ENCODE measurements at regions not wholly inside any gene's neighbourhood (a gene's known extent, or its start where the extent isn't known, plus 50 kb on each side); places are given as distances from the start of the nearest gene placed in this dataset.
A peak's percentile ranks its signal among the peaks of the same experiment; 100 is the strongest.

DNA sequence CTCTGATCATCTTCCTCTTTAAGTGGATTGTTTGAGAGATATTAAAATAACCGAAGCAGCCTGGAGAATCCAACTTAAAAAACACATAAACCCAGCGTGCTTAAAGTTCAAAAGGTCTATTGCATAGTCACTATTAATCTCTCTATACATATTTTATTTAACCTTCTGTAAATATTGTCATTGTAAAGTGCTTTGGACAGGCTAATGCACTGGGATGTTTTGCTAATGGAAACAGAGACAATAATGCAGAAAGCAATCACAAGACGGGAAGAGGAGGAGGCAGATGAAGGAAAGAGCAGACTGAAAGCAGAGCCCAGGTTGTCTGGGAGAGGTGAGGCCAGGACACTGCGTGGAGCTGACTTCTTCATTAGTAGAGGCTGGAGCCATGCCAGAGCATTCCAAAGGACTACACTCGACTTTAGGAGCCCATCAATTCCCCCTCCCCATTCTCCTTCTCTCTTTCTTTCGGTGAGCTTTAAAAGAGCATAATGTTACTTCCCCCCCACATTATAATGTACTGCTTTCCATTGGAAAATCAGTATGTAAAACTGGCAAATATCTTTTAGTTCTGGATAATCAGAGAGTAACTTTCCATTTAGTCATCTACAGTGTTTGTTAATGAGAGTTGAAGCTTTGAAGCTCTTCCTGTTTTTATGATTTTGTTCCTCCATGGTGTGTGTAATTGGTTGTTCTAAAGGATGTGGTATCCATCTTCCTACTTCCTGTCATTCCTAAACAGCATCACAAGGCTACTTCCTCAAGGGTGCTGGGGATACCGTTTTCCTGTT is 307.3 kb upstream of the MPDZ start:
- DNase-seq = no peak

DNA sequence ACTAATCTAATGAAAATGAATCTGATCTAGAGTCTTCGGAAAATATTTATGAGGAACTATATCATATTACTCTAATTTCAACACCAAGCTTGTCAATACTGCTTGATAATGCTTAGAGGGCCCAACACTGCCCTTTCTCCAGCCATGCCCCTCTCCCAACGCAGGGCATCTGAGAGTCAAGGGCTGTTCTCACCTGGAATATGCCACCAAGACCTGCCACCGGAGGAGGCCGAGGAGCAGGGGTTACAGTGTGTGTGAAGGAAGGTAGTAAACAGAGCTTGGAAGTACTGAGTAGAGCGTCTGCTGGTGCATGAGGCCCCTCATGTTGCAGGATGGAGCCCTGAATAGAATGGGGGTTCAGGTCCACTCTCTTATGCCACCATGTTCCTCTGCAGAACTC is 301.3 kb upstream of the MPDZ start:
- DNase-seq = no peak

DNA sequence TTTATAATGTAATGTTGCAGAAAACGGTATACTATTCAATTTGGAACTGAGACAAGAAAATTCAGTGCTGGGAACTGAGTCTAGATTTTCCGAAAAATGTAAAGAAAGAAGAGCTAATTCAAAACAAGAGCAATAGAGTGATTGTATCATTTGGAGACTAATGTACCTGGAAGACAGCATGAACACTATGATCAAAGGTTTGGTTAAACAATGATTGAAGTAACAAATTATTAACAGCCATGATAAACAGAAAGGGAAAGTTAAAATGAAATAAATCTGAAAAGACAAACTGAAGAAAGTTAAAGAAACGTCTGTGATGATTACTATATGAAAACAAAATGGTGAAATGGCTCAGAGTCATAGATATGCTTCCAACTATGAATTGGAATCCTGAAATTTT is 300.6 kb upstream of the MPDZ start:
- no peak for DNase-seq

DNA sequence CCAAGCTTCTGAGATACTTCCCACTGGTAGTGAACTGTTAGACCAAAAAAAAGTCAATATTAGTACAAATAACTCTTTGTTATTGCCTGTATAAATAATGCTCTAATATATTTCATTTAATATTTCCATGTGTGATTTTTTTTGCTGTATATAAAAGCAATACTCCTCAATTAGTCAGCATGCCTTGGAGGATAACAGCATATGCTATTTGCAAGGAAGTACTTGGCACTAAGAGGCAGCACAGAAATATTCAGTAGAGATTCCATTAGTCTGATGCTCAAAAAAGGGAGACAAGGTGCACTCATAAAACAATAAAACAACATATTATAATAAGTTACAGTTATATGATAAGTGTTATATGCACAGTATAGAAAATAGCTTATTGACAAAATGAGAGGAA is 296.6 kb upstream of the MPDZ start:
- DNase-seq = no peak

DNA sequence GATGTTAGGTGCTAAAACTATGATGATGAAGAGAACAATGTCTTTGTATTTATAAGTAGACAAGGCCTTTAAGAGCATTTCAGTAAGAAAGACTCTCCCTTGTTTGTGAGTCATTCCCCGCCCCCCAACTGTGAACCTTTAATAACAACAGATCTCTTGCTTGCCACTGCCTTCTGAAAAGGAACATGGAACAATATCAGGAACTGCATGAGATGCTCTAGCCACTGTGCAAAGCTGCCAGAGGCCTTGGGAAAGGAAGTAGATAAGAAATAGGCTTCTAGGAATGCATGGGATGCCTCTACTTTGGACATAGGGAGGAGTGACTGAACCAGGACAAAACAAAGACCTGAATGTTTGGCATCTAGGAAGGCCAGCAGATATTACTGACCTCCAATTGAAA is 296.1 kb upstream of the MPDZ start:
- no peak for DNase-seq

DNA sequence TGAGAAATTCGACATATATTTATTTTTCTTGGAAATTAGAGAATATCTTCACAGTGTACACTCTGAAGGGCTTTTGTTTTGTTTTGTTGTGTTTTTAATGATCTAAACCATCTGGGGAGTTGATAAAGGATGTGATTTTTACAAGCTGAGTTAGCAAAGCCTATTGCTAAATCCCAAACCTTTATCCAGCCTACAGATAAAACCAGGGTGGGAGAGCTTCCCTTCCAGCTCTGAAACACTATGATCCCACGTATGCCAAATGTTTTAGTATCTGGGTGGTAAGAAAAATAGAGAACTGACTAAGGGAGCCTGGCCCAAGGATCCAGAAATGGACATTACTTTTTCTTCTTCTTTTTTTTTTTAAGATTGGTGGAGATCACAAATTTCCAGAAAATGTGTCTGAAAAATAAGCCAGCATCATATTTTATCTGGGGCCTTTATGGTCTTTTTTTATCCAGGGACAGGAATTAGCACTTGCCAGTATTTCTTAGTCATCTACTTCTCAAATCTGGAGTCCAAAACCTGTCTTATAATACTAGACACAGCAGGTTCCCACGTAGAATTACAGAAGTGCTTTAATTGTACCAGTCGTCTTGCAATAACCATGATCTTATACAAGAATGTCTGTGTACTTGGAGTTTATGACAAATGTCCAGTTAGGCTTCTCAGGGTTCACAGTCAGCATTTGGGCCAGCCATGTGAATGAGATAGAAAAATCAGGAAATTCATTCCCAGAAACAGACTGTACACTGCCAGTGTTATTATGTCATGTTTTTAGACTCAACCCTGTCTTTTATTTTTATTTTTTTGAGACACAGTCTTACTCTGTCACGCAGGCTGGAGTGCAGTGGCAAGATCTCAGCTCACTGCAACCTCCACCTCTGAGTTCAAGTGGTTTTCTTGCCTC is 290.8 kb upstream of the MPDZ start:
- DNase-seq = no peak

DNA sequence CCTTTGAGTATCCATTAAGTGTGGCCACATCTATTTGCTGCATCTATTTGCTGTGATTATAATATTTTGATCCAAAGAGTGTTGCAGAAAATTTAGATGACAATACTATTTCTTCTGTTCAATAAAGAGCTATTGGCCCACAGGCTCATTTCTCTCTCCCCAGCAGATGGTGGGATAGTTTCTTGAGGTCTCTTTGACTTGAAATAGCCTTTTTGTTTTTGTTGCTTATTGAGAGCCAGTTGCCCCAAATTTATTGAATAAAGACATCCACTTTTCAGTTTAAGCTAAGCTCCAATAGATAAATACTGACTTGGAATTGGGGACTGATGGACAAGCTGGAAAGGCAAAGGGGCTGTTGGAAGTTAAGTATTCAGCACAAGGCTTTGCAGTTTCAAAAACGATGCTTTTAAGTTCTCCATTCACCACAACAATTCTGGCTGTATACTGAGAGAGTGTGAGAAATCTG is 290.1 kb upstream of the MPDZ start:
- DNase-seq = no peak

DNA sequence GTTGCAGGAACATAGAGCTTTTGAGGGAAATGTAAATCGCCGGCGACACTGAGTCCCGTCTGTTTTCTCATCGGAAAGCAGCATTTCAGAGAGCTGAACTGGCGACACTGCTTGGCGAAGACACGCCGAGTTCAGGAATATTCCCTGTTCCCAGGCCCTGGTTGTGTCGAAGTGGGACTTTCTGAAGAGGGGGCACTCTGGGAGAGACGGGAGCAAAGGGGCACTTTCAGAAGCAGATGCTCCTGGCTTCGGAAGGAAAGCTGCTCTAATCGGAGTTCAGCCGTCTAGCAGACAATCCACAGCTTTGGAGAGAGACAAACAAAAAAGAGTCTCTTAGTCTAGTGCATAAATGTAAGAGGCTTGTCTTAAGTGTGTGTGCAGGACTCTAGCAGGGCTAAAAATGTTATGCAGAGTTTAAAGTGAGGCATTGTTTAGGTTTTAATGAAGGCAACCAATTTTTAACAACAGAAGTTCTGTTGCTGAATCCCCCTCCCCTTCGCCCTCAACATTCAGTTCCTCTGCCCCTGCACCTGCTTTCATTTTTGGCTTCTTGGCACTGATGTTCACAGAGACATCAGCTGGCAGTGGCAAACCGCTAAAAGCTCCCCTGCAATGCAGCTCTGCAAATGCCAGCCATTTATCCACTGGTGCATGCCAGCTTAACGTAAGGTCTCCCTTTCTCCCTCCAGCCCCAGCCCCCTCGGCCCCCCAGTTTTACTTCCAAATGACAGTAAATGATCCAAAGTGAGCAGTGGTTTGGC is 289.5 kb upstream of the MPDZ start:
- DNase-seq = peak; percentile 66

DNA sequence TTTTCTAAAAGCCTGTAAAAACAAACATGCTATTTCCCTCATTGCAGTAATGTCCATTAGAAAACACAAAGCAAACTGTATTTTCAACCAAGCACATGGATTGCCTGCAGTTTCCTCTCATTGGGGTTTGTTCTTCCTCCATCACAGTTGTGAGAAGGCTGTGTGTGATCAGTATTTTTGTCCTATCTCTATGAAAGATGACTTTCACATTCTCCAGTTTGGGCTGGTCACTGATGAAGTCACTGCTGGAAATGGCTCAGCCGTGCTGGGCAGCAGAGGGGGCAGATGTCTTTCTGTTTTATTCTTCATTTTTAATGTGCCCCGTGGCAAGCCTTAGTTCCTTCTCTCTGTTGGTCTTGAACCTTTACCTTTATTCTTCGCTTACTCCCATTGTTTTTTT is 288.9 kb upstream of the MPDZ start:
- peak; percentile 38 for DNase-seq

DNA sequence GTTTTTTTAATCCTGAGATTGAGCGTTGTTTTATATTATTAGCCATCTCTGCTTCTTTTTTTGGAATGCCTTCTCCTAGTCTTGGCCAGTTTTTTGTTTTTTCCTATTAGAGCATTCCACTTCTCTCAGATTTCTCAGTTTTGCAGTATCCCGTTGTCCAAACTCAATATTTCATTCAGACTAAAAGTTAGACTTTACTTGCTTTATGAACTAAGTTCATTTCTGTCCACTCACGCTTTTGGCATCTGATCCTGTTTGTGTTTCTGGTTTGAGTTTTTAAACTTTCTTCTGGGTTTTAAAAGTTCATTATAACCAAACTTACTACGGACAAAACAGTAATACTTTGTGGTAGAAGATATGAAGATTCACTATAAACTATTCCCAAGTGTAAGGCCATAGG is 288.3 kb upstream of the MPDZ start:
- DNase-seq = no peak

DNA sequence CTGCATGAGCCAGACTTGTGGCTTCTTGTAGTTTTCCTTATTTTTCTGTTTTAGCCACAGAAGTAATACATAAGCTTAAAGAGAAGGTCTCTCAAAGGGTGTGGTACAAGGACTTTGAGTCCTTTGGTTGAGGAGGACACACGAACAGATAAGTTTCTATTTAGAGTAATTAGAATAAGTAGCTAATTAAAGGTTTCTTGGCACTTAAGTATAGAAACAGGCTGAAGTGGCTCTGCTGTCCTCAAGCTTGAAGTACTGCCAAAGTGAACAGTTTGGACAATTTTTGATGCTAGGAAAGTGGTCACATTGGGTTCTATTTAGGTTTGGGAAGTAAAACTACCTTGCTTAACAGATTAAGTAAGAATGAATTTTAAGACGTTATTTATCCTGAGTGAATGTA is 278.3 kb upstream of the MPDZ start:
- no peak for DNase-seq

DNA sequence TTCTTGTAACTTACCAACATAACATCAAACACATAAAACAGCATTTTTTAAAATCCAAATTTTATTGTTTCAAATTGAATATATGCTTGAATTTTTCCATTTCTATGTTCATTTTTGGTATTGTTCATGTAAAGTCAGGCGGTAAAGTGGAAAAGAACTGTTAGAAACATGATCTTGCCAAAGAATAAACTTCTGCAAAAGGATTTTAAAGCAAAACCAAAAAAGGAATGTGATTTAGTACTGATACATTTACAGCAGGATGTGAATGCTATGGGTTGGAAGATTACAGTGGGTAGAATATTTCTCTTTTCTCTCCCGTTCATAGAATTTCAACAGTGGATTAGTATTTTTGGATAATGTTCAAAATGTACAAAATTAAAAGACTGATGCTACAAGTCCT is 277.2 kb upstream of the MPDZ start:
- no peak for DNase-seq

DNA sequence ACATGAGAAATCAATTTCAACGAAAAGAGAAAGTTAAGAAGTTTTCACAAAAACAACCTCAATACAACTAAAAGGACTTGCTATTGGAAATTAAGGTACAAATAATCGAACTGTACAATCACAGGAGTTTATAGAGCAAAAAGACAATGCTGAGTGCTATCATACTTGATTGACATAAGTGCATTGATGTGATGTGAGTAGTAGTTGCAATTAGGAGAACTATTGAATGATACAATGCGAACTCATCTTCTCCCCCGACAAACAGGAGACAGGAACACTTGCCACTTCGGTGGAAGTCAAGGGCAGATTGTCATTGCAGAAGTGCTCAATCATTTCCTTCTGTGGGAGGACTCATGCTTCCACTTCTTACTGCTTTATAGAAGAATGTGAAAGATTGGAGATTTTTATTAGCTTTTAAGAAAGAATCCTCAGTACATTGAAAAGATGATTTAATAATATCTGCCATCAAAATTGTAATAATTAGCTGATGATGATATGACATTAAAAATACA is 276.6 kb upstream of the MPDZ start:
- DNase-seq = no peak

DNA sequence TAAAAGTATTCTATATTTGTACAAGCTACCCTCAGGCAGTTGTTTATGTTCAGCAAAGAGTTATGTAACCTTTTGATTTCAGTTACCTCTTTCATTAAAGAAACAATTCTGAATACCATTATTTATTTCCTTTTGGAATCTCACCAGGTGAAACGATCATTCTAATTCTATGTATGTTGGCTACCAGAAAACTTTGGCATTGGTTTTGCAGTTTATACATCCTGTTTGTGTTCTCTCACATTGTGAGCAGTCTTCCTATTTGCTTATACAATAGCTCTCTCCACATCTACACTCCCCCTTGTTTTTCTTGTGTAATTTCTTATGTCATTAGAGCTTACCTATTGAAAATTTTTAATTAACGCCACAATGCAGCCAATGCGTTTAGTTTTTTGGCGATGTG is 276.0 kb upstream of the MPDZ start:
- DNase-seq = no peak

DNA sequence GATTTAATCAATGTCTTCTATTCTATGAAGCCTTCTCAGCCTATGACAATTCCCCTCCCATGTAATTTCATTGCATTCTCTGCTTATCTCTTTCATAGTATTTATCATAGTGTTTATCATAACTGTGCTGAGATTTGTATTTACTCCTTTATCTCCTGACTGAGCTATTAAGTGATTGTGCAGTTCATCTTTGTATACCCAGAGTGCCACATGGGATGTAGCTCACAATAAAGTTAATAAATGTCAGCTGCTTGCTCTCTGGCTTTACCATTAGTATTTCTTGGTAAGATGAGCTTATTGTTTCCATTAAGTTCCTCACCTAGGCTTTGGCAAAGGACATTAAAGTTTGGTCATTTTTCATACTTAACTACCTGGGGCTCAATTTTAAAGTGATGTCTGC is 275.1 kb upstream of the MPDZ start:
- no peak for DNase-seq

DNA sequence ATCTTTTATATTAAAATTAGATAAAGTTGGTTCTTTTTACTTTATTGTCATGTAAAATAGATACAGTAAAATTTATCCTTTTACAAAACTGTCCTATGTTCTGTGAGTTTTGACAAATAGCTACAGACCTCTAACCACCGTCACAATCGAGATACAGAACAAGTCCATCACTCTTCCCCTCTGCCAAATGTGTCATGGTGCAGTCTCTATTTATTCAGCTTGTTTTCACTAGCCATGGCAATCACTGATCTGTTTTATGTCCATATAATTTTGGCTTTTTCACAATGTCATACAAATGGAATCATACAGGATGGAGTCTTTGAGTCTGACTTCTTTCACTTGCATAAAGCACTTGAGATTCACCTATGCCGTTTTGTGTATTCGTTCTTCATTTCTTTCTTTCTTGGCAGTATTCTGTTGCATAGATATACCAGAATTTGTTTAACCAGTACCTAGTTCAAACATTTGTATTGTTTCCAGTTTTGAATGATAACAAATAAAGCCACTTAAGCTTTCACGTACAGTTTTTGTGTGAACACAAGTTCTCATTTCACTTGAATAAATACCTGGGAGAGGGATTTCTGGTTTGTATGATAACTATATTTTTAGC is 273.2 kb upstream of the MPDZ start:
- DNase-seq = no peak

DNA sequence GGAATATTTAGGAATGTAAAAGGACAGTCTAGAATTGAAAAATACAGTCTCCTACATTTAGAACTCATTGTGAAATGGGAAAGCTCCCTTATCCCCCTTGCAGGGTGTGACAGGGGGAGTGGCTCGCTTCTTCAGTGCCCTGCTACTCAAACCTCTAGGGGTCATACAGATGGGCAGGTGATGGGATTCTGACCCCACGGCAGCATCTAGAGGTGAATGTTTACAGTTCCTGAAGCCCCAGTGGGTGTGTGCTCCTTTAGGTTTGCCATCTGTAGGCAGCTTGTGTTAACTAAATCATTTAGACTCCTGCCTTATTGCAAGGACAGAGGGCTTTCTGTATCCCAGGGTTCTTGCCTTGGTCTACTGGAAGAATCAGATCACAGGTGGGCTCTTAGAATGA is 271.0 kb upstream of the MPDZ start:
- no peak for DNase-seq

DNA sequence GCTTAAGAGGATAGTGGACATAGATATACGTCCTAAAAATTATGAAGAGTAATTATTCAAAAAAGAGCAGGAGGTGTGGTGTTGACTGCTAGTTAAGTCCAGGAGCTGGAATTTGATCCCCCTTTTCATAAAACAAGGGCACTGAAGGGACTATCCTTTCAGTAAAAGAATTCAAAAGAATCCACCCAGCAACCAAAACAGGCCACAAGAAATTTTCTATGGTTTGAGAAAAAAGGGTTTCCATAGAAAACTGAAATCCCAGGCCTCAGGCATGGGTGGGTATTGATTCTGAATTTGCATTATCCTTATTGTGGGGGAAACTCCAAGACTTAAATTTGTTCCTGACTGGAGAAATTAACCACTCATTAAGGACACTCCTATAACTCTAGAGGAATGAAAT is 269.0 kb upstream of the MPDZ start:
- DNase-seq = no peak

DNA sequence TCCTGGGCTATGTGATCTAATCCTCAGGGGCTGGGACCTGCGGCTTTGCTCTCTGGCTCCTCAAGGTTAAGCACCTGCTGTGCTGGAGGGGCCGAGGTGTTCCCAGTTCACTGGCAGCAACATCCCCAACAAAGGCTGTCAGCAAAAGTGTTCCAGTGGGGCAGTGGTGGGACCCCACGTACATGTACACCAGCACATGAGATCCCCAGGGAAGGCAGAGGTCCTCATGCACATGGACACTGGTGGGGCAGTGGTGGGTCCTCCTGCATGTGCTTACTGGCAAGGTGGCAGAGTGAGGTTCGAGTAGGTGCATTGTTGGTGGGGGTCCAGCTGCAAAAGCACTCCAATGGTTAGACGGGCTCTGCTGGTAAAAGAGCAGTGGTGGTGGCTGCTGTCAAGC is 255.6 kb upstream of the MPDZ start:
- no peak for DNase-seq

DNA sequence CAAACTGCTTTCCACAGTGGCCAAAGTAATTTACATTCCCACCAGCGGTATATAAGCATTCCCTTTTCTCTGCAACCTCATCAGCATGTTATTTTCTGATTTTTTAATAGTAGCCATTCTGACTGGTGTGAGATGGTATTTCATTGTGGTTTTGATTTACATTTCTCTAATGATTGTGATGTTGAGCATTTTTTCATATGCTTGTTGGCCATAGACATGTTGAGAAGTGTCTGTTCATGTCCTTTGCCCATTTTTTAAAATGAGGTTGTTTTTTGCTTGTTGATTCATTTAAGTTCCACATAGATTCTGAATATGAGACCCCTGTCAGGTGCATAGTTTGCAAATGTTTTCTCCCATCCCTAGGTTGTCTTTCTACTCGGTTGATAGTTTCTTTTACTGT is 254.5 kb upstream of the MPDZ start:
- DNase-seq = no peak

DNA sequence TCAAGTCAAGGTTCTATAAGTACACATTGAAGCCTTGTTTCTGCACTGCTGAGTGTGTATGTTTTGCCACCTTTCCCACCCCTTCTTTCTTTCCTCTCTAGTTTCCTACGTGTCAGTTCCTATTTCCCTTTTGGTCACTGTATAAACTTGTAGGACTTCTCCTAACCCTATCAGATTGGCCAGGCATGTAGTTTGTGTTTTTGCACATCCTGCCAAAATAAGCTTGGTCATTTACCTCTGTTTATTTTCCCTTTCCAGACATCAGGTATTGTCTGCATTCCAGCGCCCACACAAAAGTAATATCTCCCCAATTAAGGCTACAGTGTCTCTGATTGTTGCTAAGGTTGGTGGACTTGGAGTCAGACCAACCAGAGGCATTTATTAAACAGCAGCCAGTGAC is 252.9 kb upstream of the MPDZ start:
- no peak for DNase-seq

DNA sequence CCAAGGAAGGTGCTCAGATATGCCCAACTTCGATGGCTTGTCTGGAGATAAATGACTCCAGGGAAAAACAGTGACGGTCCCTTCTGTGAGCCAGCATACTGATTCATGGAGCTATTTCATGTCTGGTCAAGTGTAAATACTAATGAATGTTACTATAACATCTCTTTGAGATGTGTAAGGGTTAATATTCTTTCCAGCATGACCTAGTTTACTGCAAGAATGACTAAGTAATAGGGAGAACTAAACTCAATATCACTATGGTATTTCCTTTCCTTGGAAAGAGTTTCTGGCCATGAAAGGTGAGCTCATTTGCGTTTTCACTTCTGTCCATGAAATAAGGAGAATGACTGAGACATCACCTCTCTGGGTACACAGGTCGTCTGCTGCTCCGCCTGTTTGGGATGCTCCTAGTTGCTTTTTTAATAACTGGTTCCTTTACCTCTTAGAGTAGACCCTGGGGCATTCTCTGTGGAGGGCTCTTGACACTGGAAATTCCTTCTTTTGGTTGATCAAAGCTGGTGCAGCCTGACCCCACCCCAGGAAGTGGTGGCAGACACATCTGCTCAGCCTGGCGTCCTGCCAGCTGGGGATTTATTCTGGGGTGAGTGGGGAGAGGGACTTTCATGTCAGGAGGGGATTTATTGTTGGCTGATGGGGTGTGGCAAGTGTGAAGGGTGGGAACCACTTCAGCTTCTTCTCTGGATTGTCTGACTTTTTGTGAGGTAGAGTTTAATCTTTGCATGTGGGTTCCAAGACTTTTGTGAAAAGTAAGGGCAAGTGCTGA is 250.0 kb upstream of the MPDZ start:
- DNase-seq = peak; percentile 55

All from right hindlimb (tissue), 1 donor.